Epidermal melanocyte (primary cell): ENCODE measurements at regions not wholly inside any gene's neighbourhood (a gene's known extent, or its start where the extent isn't known, plus 50 kb on each side); places are given as distances from the start of the nearest gene placed in this dataset.

Experiments
- DNase-seq: peaks from one replicate; pipeline ENCODE4 v3.0.0; 2011; ENCODE audit warnings: low spot score; ENCODE audit not compliant: insufficient read length

- DNase-seq: no peak
Observed at GRCh38 chr5:105745111-105745510, 1925.6 kb downstream of the EFNA5 start.

- no peak for DNase-seq
Observed at GRCh38 chr5:105740242-105740641, 1930.5 kb downstream of the EFNA5 start.

GRCh38 chr5:105739732-105740131 lies 1931.0 kb downstream of the EFNA5 start:
- DNase-seq: no peak

- no peak for DNase-seq
Observed at GRCh38 chr5:105735704-105736103, 1935.0 kb downstream of the EFNA5 start.

GRCh38 chr5:105730982-105731381 lies 1939.8 kb downstream of the EFNA5 start:
- DNase-seq: no peak

- DNase-seq: no peak
Observed at GRCh38 chr5:105726093-105726492, 1944.6 kb downstream of the EFNA5 start.

- DNase-seq: no peak
Observed at GRCh38 chr5:105708442-105708841, 1962.3 kb downstream of the EFNA5 start.

GRCh38 chr5:105702323-105702722 lies 1968.4 kb downstream of the EFNA5 start:
- DNase-seq: no peak

GRCh38 chr5:105696440-105696839 lies 1974.3 kb downstream of the EFNA5 start:
- no peak for DNase-seq

GRCh38 chr5:105695941-105696340 lies 1974.8 kb downstream of the EFNA5 start:
- no peak for DNase-seq

- no peak for DNase-seq
Observed at GRCh38 chr5:105689596-105689995, 1981.1 kb downstream of the EFNA5 start.

- no peak for DNase-seq
Observed at GRCh38 chr5:105688227-105688792, 1982.4 kb downstream of the EFNA5 start.

- no peak for DNase-seq
Observed at GRCh38 chr5:105687493-105687892, 1983.2 kb downstream of the EFNA5 start.

- DNase-seq: no peak
Observed at GRCh38 chr5:105685884-105686283, 1984.9 kb downstream of the EFNA5 start.

GRCh38 chr5:105684799-105685198 lies 1985.9 kb downstream of the EFNA5 start:
- no peak for DNase-seq

GRCh38 chr5:105680858-105681475 lies 1989.8 kb downstream of the EFNA5 start:
- no peak for DNase-seq

- no peak for DNase-seq
Observed at GRCh38 chr5:105677291-105677690, 1993.4 kb downstream of the EFNA5 start.

GRCh38 chr5:105670596-105670995 lies 2000.1 kb downstream of the EFNA5 start:
- DNase-seq: no peak

- no peak for DNase-seq
Observed at GRCh38 chr5:105663671-105664070, 2007.1 kb downstream of the EFNA5 start.

GRCh38 chr5:105659396-105659795 lies 2011.3 kb downstream of the EFNA5 start:
- no peak for DNase-seq

GRCh38 chr5:105640328-105640727 lies 2030.4 kb downstream of the EFNA5 start:
- DNase-seq: no peak

GRCh38 chr5:105639511-105639910 lies 2031.2 kb downstream of the EFNA5 start:
- no peak for DNase-seq

- DNase-seq: no peak
Observed at GRCh38 chr5:105639068-105639467, 2031.7 kb downstream of the EFNA5 start.
